ENCODE measurements at regions not wholly inside any gene's neighbourhood (a gene's known extent, or its start where the extent isn't known, plus 50 kb on each side); places are given as distances from the start of the nearest gene placed in this dataset.

DNA sequence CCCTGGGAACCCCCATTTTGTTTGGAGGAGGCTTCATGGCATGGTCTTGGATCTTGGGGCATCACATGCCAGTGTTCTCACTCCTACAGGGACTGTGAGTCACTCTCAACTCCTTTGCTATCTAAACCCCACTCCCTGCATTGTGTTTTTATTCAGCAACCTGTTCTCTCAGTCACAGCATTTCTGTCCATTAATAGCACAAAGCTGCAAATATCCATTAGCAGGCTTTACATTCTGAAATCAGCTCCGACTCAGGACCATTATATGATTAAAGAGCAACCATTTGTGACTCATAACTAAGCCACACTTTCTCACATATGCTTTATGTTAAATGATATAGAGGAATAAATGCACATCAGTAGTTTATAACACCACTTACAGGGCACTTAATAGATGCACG lies 462.1 kb upstream of the BRINP1 start:
- no peak for DNase-seq (ENCODE audit: low read depth in 2 of 2)

DNA sequence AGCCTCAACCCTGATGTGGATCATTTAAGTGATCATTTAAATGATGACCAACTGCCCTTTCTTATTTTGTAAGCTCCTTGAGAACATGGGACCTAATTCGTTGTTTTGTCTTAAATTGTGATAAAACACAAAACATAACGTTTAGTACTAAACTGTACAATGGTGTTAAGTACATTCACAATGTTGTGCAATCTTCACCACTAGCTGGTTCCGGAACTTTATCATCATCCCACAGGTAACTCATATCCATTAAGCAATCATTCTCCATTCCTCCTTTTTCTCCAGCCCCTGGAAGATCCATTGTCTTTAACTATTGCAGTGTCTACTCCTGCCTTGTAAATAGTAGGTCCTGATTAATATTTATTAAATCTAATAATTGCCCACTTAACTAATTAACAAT lies 460.5 kb upstream of the BRINP1 start:
- no peak for DNase-seq (ENCODE audit: low read depth in 2 of 2)

DNA sequence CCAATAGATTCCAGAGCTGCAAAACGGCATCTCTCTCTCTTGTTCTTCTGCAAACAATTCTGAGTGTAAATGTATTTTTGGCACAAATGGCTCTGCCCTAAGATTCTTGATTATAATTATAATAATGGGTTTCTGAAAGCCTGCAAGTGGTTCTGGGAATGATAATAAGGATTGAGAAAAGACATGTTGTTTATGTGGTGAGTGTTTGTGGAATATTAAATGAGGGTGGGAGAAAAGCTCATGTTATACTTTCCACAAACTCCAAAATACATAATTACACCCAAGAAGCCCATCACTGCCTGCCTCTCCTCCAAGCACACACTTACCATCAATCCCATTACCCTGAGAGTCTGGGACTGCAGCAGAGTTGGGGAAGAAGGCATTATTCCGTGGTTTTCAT lies 460.0 kb upstream of the BRINP1 start:
- DNase-seq (ENCODE audit: low read depth in 2 of 2), result no peak

DNA sequence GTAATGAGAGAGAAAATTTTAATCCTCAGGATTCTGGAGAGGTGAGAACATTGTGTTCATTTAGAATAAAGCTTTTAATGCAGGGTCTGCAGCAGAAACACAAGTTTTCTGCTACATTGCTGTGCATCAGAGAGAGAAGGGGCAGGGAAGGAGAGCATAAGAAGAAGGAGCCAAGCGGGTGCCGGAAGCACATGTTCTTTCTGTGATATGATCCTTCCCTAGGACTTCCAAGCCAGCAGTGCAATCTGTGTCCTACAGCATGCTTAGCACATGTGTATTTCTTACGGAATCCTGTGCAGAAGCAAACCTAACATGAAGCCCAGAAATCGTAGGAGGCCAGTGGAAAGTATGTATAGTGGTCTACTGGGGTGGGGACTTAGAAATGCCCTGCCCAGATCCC lies 458.3 kb upstream of the BRINP1 start:
- no peak for DNase-seq (ENCODE audit: low read depth in 2 of 2)

DNA sequence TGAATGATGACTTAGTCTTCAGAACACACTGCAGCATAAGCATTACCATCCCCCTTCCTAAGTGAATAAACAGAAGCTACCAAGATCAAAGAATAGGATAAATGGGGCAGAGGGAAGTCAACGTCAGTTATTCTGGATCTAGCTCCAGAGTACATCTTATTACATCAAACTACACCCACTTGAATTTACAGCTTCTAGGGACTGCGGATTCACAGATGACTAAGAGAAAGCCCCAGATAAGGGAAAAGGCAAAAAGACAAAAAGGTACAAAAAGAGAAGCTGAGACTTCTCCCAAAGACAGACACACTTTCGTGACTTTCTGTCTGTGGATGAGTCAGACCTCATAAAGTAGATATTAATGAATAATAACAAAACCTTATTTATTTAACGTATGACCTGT lies 457.9 kb upstream of the BRINP1 start:
- no peak for DNase-seq (ENCODE audit: low read depth in 2 of 2)

DNA sequence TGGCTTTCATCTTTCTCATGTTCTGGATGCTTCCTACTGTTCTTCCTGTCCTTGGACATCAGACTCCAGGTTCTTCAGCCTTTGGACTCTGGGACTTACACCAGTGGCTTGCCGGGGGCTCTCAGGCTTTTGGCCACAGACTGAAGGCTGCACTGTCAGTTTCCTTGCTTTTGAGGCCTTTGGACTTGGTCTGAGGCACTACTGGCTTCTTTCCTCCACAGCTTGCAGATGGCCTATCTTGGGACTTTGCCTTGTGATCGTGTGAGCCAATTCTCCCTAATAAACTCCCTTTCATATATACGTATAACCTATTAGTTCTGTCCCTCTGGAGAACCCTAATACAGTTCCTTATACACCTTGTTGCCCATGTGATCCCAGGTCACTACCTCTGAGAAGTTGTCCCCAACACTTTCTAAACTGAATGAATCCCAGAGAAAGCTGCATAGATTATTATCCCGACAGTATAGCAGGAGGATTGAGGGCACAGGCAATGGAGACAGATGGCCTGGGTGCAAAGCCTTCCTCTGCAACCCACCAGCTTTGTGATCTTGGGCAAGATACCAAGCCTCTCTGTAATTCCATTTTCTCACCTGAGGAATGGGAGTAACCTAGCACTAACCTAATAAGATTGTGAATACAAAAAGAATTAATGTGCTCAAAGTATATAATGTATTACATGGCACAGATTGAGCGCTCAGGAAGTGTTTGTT lies 449.6 kb upstream of the BRINP1 start:
- no peak for DNase-seq (ENCODE audit: low read depth in 2 of 2)

DNA sequence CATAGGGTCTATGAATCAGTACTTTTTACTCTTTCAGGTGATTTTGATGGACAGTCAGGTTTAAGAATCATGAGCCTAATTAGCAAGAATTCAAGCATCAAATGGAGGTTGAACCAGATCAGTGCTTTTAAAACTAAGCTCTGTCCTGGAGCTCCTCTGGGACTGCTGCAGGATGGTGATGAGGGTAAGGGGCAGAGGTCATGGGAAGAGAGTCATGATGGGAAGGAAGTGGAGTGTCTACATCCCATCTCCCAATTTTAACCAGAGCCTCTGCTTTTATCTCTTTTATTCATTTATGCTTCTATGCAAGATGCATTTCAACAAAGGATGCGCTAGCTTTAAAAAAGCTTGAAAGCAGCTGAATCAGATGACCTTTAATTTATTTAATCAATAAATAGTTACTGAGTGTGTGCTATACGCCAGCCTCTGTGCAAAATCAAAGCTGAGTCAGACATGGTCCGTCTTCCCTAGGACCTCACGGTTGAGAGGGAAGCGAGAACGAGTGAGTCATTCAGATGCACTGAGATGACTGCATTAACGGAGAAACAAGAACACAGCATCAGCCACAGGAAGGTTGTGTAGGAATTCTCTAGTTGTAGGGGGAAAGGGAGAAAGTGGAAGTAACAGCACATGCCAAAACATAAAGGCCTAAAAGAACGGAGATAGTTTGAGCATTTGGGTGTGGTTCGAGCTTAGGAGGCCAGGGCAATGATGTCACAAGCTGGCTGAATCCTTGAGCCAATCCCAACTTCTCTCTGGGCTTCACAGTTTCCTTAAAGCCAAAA lies 441.6 kb upstream of the BRINP1 start:
- DNase-seq (ENCODE audit: low read depth in 2 of 2), result no peak

DNA sequence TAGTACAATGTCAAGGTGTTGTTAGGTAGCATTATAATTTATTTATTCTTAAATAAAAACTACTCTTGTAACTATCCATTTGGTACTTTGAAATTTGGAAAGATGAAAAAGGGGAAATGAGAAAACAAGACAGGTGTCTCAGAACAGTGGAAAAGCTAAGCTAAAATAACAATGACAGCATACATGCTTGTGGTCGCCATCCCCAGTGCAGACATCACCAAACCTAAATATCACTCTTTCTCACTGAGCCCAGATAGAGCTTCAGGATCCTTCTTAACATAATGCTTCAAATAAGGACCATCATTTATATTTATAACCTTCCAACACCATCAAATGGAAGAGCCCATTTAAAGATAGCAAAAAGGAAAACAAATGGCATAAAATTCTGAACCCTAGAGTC lies 434.4 kb upstream of the BRINP1 start:
- no peak for DNase-seq (ENCODE audit: low read depth in 2 of 2)

DNA sequence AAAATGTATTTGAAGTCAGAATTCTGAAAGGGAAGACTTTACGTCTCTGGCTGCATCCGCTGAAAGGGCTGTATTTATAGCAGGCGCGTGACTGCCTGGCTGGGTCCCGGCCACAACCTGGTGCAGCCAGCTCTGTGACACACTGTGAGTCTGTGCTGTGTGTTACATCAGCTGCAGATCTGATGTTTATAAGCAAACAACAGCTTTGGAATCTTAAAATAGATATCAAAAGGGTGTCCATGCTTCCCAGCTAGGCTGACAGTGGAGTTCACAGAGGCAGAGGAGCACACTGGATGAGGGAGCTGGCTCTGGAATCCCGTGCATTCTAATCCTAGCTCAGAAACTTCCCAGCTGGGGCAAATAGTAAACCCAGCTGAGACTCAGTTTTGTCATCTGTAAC lies 433.4 kb upstream of the BRINP1 start:
- no peak for DNase-seq (ENCODE audit: low read depth in 2 of 2)

DNA sequence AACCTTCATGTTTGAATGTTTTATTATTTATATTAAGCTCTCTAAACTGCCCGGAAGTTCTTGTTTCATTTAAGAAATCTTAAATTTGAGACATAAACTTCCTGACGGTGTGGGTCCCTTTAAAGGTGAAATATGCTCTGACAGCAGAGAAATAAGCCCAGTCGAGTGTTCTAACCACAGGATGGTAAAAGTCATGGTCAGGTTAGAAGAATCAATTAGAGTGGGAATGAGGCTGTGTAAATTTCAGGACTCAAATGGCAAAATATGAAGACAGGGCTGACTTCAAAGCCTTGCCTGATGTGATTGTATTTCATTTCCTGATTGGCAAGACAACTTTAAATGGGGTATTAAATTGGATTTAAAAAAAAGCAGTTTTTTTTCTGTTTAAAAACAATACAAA lies 432.9 kb upstream of the BRINP1 start:
- no peak for DNase-seq (ENCODE audit: low read depth in 2 of 2)

DNA sequence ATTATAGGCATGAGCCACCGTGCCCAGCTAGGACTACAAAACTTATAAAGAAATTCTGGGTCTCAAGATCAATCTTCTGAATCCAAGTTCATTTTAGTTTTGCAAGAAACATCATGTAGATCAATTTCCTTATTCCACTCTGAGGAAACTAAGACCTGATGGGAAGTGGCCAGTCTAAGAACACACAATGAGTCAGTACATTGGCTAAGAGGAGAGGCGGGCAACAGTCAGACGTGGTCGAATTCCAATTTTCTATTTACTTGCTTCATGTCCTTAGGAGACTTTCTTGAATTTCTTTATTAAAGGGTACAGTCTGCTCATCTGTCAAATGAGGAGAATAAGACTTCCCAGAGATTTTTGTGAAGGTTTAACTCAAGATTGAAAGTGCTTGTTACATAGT lies 432.1 kb upstream of the BRINP1 start:
- DNase-seq (ENCODE audit: low read depth in 2 of 2), result no peak

DNA sequence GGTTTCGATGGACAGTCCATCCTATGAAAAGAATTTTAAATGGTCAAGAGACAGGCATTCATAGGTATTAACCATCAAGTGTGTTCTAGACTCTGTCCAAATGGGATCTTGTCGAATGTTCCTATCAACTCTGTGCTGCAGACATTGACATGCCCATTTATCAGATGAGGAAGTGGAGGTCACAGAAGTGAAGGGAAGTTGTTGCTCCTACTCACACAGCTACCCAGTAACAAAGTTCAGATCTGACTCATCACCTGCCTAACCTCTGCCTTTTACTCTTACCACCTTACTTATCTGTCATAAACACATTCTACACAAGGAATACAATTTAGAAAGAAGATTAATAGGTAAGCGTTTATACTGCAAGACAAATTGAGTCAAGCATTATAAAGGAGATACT lies 426.2 kb upstream of the BRINP1 start:
- DNase-seq (ENCODE audit: low read depth in 2 of 2), result no peak

DNA sequence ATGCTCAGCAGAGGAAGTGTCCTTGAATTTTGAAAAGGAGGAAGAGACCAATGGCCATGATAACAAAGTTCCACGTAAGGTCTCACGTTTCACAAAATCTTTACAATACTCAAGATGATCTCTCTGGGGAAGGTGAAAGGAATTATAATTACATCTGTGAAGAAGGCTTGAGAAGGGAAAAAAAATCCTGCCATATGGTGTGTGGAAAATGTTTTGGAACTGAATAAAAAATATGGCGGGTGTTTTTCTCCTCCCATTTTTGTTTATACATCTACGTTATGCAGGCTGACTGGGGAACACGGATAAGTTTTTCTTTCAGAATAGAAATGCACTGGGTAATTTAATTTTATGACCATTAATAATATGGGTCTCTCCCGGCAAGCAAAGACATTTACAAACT lies 425.6 kb upstream of the BRINP1 start:
- DNase-seq (ENCODE audit: low read depth in 2 of 2), result no peak

DNA sequence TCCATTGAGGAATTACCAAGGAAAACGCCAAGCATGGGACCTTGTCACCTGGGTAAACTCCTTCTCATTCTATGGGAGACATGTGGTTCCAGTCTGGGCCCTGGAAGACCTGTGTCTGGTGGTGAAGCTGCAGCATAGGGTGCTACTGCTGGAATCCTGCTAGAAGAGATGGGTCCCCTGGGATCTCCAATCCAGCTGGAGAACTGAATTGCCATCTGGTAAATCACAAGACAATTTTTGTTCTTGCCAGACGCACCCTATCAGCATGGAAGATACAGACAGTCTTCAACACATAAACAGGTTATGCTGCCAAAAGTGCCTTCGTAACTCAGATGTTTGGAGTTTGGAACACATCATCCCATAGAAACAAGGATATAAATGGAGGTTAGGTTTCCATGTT lies 424.0 kb upstream of the BRINP1 start:
- no peak for DNase-seq (ENCODE audit: low read depth in 2 of 2)

DNA sequence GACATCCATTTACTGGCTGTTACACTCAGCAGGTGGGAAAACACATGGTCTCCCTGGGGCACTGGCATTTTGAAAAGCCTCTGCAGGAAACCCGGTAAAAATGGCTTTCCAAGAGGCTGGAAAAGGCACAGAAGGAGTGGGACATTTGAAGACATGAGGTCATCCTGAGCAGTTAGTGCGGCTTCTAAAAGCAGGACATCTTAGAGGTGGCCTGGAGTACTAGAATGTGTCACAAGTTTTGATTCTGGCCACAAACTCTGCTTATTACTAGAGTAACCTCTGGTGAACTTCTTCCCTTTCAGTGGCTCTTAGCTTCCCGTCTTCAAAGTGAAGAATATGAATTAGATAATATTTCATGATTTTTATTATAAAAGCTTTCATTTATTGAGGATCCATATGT lies 423.0 kb upstream of the BRINP1 start:
- DNase-seq (ENCODE audit: low read depth in 2 of 2), result no peak

DNA sequence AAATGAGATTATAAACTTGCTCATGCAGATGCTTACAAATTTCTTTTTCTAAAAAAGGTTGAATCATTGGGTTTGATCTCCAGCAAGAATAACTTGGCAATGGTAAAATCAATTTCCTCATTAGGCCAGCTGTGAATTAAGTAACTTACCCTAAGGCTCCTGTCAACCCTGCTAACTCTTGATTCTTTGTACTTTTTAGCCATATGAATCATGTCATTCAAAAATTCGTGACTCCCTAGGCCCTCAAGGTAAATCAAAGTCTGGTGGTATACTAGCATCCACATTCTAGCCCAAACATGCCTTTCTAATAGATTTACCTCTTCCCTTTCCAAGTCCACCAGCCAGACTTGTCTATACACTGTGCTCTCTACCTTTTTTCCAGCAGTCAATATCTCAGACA lies 420.8 kb upstream of the BRINP1 start:
- no peak for DNase-seq (ENCODE audit: low read depth in 2 of 2)

DNA sequence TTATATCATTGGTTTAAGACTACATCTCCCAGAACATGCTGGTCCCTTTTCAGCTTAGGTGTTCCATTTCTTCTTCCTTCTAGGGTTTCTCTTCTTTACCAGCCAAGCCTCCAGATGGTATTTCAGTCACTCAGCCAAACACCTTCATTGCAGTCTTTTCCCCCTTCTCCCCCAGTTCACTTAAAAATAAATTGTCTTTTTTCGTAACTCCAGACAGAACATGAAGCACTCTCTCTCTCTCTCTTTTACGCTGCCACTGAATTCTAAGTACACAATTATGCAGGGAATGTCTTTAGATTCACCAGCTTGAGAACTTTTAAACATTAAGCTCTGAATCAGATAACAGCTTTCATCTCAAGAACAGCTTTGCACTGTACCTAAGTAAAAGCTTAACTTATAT lies 419.7 kb upstream of the BRINP1 start:
- DNase-seq (ENCODE audit: low read depth in 2 of 2), result no peak

DNA sequence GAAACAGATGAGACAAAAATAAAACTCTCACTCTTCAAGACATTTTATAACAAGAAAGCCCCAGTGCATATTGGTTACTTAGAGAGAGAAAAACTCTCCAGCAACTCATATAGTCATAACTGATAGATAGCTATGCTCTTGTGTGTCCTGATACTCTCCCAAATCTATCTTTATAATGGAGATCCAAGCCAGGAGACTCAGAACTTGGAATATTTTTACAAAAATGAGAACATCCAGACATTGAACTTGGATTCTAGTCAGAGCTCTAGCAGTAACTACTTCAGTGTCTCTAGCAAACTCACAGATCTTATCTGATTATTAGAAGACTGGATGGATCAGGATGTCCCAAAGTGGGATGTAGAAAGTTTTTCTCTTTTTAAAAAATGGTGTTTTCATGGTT lies 412.7 kb upstream of the BRINP1 start:
- DNase-seq (ENCODE audit: low read depth in 2 of 2), result no peak

DNA sequence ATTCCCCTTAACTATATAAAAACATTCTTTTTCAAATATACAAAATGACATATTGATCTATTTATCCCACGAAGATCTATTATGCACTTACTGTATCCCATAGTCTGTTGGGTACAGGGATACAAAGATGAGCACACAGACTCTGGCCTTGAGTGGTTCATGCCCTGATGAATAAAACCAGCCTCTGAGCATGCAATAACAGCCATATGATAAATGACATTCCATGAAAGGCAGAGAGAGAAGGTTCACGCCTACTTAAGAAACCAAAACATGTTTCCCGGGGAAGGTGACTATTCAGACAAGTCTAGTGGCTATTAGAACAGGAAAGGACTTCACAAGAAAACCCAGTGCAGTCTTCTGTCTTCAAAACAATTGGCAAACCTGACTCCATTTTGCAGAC lies 406.2 kb upstream of the BRINP1 start:
- DNase-seq (ENCODE audit: low read depth in 2 of 2), result no peak

DNA sequence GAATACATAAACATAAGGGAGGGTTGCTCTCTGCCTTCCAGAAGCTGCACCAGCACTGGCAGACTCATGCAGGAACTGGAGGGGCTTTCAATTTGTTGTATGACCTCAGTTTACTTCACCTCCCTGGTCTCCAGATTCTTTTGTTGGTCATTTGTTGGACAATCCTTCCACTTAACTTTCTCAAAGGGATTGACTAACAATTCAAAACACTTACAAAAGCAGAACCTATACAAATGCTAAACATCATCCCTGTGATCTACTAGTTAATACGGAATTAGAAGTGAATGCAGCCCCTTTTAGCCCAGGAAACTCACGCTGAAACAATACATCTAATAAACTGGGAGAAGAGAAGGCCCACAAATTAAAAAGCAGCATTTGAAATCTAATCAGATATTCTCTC lies 404.6 kb upstream of the BRINP1 start:
- no peak for DNase-seq (ENCODE audit: low read depth in 2 of 2)

DNA sequence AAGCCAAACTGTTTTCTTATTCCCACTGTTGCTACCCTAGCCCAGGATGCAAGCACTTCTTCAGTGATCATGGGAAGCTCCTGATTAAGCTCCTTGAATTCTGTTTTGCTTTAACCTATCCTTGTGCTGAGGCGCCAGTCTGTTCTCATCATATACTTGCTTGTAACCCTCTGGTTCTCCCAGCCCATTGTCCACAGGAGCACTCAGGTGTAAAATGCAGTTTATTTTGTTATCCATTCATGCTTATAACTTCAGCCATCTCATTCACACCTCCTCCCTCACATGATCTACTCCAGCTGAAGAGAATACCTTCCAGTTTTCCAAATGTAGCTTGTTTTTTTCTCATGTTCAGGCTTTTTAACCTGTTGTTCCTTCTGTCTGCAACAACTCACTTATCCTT lies 402.1 kb upstream of the BRINP1 start:
- no peak for DNase-seq (ENCODE audit: low read depth in 2 of 2)

DNA sequence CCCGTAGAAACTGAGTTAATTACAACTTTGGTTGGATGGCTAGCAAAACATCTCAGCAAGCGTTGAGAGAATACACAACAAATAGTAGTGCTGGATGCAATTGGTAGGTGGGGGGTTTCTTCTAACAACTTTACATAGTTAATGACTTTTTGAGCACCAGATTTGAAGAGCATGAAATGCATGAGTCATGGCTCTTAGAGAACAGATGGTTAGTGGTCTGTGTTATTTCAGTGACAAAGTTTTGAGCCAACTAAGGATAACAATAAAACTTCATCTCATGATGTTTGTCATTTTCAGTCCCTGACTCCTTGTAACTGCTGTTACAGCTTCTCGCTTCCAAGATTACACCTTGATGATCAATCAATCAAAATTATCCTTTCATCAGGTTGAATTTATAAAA lies 399.0 kb upstream of the BRINP1 start:
- DNase-seq (ENCODE audit: low read depth in 2 of 2), result no peak

DNA sequence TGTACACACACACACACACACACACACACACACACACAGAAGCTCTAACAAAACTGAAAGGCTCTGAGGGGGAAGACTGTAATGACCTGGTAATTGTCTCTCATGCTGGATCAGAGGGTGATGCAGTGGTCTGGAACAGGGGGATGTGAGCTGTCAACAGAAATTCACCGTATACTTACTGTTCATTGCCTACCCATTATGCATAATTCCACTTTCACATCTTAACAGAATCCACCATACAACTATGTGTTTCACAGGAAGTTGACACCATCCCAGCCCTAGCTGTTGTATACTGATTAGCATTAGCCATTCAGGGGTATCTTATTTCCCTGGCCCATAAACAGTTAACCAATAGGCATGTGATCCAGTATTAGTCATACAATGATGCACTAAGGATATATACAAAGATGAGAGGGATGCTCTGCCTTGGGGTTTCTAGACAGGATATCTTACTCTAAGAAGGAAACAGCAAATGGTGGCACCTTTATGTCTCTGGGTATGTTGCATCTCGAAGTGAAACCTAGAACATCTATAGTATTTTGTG lies 396.5 kb upstream of the BRINP1 start:
- no peak for DNase-seq (ENCODE audit: low read depth in 2 of 2)

Data from dermis microvascular lymphatic vessel endothelial cell (primary cell).